Neutrophil (primary cell): ENCODE measurements at regions not wholly inside any gene's neighbourhood (a gene's known extent, or its start where the extent isn't known, plus 50 kb on each side); places are given as distances from the start of the nearest gene placed in this dataset.
A peak's percentile ranks its signal among the peaks of the same experiment; 100 is the strongest.

Source experiments
- H3K27ac ChIP-seq: fragments of 200-600 bp; sonication (generic); 2 replicates; pipeline ENCODE4 v1.5.1; 2016; ENCODE audit warnings: mild to moderate bottlenecking, moderate library complexity
- H3K27me3 ChIP-seq: fragments of 200-600 bp; sonication (generic); 2 replicates; pipeline ENCODE4 v1.6.0; 2016; ENCODE audit warnings: mild to moderate bottlenecking
- H3K36me3 ChIP-seq: fragments of 200-600 bp; sonication (generic); 2 replicates; pipeline ENCODE4 v1.5.1; 2017
- H3K4me1 ChIP-seq, 2 experiments: fragments of 200-600 bp in 1 of 2; sonication (generic) in 1 of 2; 1 replicate in 1 of 2; 2 replicates in 1 of 2; pipeline versions ENCODE4 v1.5.1 to v1.6.1; 2013 to 2016; ENCODE audit warnings: low read depth in 1 of 2, low read length in 1 of 2, mild to moderate bottlenecking in 1 of 2, moderate library complexity in 1 of 2; ENCODE audit not compliant: control insufficient read depth in 1 of 2, insufficient read depth in 1 of 2
- H3K4me3 ChIP-seq, 2 experiments: fragments of 200-600 bp in 1 of 2; sonication (generic) in 1 of 2; 1 replicate in 1 of 2; 2 replicates in 1 of 2; pipeline ENCODE4 v1.5.1; 2013 to 2016; ENCODE audit warnings: low read depth in 1 of 2, low read length in 1 of 2, mild to moderate bottlenecking in 1 of 2, moderate library complexity in 1 of 2
- H3K9me3 ChIP-seq: fragments of 200-600 bp; sonication (generic); 2 replicates; pipeline ENCODE4 v1.5.1; 2016
- TF ChIP-seq, protein P1 (sequence below): fragments of 200-600 bp; sonication (generic); IDR thresholded peaks from 2 replicates; pipeline ENCODE4 v1.5.1; 2016; ENCODE audit warnings: antibody characterized with exemption

DNA sequence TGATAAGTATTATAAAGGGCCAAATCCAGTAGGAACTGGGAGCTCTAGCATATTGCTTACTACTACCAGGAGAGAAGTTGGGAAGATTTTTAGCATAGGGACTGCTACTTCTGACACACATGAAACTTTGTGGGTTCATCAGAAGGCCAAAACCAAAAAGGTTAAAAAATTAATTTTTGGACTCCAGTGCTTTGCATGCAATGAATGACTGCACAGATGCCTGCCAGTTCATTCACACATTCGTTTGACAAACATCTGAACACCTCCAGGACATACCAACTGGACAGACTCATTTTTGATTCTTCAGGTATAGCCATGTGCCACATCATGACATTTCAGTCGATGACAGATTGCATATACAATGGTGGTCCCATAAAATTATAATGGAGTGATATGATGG is 79.8 kb downstream of the MID1IP1 start:
- H3K36me3 ChIP-seq, result no peaks in the 10 kb centered on the region
- H3K4me1 ChIP-seq, result peaks cover 17 to 20% of the 10 kb centered on the region in 2 experiments
- H3K27ac ChIP-seq, result peak overlapping the region; percentile 77
- TF ChIP-seq, protein P1, sequence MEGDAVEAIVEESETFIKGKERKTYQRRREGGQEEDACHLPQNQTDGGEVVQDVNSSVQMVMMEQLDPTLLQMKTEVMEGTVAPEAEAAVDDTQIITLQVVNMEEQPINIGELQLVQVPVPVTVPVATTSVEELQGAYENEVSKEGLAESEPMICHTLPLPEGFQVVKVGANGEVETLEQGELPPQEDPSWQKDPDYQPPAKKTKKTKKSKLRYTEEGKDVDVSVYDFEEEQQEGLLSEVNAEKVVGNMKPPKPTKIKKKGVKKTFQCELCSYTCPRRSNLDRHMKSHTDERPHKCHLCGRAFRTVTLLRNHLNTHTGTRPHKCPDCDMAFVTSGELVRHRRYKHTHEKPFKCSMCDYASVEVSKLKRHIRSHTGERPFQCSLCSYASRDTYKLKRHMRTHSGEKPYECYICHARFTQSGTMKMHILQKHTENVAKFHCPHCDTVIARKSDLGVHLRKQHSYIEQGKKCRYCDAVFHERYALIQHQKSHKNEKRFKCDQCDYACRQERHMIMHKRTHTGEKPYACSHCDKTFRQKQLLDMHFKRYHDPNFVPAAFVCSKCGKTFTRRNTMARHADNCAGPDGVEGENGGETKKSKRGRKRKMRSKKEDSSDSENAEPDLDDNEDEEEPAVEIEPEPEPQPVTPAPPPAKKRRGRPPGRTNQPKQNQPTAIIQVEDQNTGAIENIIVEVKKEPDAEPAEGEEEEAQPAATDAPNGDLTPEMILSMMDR, result no peak
- H3K9me3 ChIP-seq, result no peaks in the 10 kb centered on the region
- no peak overlapping the region for H3K4me3 ChIP-seq
- no peaks in the 10 kb centered on the region for H3K27me3 ChIP-seq

DNA sequence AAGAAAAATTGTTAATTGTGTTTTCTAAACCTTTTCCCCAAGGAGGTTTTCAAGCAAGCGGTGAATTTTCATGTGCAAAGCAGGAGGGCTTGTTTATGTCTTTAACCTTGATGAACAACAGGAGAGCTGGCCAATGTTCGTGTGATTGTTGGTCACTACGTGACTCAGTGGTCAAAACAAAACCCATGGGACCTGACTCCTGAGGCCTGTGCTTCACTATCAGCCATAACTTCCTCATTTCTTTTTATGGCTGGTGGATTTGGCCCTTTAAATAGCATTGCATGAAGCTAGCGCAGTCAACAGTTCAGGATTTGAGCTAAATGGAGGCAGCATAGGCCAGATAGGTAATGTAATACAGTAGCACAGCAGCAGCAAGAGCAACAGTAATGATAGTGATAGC is 80.5 kb downstream of the MID1IP1 start:
- Histone ChIP-seq H3K27me3 (no peaks in the 10 kb centered on the region), H3K9me3 (no peaks in the 10 kb centered on the region), H3K36me3 (no peaks in the 10 kb centered on the region), H3K4me3 (no peak overlapping the region), H3K27ac (no peak overlapping the region), H3K4me1 (peaks cover 17 to 20% of the 10 kb centered on the region in 2 experiments)
- TF ChIP-seq, protein P1, result no peak

DNA sequence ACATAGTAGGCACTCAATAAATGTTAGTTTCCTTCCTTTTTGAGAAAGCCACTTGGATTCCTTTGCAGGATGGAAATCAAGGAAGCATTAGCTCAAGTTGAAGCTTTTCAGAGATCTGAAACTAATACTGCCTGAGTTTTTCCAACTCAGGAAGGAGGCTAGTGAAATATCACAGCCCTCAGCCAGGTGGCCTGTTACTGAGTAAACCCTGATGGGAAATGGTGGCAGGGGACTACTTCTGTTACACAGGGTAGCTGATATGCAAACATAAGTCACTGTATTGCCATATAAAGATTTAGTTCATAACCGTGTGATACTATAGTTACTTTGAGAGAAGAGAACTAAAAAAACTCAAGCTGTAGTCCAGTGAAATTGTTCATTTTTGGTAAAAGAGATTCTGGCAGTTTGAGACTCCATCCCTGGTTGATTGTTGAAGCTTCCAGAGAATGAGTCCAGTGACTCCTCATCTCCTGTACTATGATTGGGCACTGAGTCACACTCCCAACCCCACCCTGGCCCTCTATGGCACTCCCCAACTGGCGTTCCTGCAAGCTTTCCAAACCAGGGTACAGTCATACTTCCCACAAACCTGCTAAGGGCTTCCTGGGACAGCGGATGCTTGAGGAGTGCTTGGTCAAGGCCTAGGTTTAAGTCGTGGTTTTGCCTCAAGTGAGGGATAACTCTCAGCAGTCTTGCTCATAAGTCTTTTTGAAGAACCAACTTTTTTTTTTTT is 81.8 kb downstream of the MID1IP1 start:
- TF ChIP-seq, protein P1, result no peak
- Histone ChIP-seq H3K27me3 (no peaks in the 10 kb centered on the region), H3K4me1 (peaks cover 17 to 20% of the 10 kb centered on the region in 2 experiments), H3K27ac (no peak overlapping the region), H3K4me3 (no peak overlapping the region), H3K9me3 (no peaks in the 10 kb centered on the region), H3K36me3 (no peaks in the 10 kb centered on the region)

DNA sequence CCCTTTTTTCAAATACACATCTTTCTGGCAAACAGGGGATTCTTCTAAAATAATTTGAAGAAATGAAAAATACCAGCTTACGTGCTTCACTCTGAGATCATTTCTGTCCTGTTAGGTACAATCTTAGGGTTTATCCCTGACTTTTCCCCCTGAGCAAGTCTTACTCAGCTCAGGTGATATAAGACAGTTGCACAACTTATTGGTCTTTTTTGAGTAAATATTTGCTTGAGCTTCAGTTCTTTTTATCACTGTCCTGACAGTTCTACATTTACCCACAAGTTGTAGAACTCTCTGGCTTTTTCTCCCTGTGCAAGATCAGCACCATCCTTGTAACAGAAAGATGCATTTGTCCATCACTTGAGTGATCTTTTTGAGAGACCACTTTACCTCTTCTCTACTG is 84.9 kb downstream of the MID1IP1 start:
- TF ChIP-seq, protein P1, result no peak
- H3K36me3 ChIP-seq, result no peaks in the 10 kb centered on the region
- no peak overlapping the region for H3K4me3 ChIP-seq
- no peak overlapping the region for H3K27ac ChIP-seq
- H3K9me3 ChIP-seq, result no peaks in the 10 kb centered on the region
- H3K27me3 ChIP-seq, result no peaks in the 10 kb centered on the region
- H3K4me1 ChIP-seq, result no peaks in the 10 kb centered on the region

DNA sequence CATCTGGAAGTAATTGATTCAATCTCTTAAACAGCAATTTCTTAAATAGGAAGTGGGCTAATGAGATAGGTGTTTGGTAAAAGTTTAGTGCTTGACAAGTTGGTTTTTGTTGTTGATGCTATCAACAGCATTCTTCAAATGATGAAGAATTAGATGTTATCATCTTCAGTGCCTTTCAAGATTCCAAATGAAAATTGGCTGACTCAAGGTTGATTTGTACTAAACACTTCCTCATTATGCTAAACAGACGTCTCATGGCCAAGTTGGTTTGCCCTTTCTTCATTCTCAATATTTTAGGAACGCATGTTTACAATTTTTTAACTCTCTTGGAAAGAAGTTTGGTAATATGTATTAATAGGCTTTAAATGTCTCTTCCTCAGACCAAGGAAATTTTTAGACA is 86.0 kb downstream of the MID1IP1 start:
- H3K27me3 ChIP-seq, result no peaks in the 10 kb centered on the region
- TF ChIP-seq, protein P1, result no peak
- no peaks in the 10 kb centered on the region for H3K36me3 ChIP-seq
- H3K9me3 ChIP-seq, result no peaks in the 10 kb centered on the region
- no peaks in the 10 kb centered on the region for H3K4me1 ChIP-seq
- no peak overlapping the region for H3K27ac ChIP-seq
- no peak overlapping the region for H3K4me3 ChIP-seq
